GM12878 (cell line): ENCODE measurements at regions not wholly inside any gene's neighbourhood (a gene's known extent, or its start where the extent isn't known, plus 50 kb on each side); places are given as distances from the start of the nearest gene placed in this dataset.

Source experiments
- ATF7 ChIP-seq: fragments of 450-650 bp; IDR thresholded peaks from 2 replicates; pipeline ENCODE4 v1.6.1; 2016; ENCODE audit warnings: low read depth, mild to moderate bottlenecking
- CBX3 ChIP-seq: fragments of 200-600 bp; sonication (generic); IDR thresholded peaks from 2 replicates; pipeline ENCODE4 v1.6.1; 2016; ENCODE audit warnings: low read depth, borderline replicate concordance
- CHD2 ChIP-seq: IDR thresholded peaks from 2 replicates; pipeline ENCODE4 v1.6.1; 2011; ENCODE audit warnings: low read depth, low read length, improper control_type of control experiment, borderline replicate concordance
- FOXM1 ChIP-seq: IDR thresholded peaks from 2 replicates; pipeline ENCODE4 v1.6.1; 2012; ENCODE audit warnings: low read depth, mild to moderate bottlenecking, inconsistent platforms, low read length, moderate library complexity
- ZNF274 ChIP-seq: IDR thresholded peaks from one replicate; pipeline ENCODE4 v1.8.0; 2011; ENCODE audit not compliant: insufficient read length, insufficient read depth

DNA sequence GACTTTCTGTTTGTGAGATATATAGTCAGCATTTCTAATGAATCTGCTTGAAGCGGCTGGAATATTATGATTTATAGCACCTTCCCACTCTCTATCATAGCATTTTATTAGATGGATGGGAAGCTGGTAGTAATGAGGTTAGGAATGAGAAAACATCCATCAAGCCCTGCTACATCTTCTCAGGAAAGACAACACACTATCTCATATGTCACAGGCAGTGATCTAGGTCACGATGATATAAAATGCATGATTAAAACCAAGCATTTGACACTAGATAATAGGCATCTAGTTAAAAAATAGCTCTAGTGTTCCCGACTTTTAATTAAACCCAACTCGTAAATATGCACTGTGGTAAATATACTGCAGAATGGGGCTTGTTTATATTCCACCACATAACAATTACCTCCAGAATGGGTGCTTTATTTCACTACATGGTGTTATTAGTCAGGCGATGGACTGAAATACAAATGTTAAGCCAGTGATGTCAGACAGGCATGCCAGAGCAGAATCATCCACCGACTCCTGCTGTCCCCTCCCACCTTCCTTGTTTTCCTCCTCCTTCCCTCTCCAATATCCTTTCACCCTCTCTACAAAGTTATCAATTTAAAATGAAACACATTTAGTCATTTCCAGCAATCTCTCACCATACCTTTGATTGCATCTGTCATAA lies 286.8 kb downstream of the SPATA31D1 start:
- TF ChIP-seq ATF7 (no peak), ZNF274 (no peak), CBX3 (no peak), CHD2 (no peak), FOXM1 (no peak)
